A673 (cell line): ENCODE measurements at regions not wholly inside any gene's neighbourhood (a gene's known extent, or its start where the extent isn't known, plus 50 kb on each side); places are given as distances from the start of the nearest gene placed in this dataset.

Source experiments
- BruUV-seq: library from RNA; stranded (reverse); fragments of 400-500 nt; replicated peaks from 2 replicates; lab custom pipeline; 2021; lab: Mats Ljungman, UMichigan
- CTCF ChIA-PET: fragments of 300-600 bp; sonication (Branson Sonifier 250); formaldehyde crosslinking; loops from one replicate; lab custom pipeline; 2022; ENCODE audit warnings: antibody characterized with exemption; lab: Charles Lee
- POLR2A ChIA-PET: fragments of 300-600 bp; sonication (Branson Sonifier 250); formaldehyde crosslinking; loops from one replicate; lab custom pipeline; 2022; ENCODE audit warnings: antibody characterized with exemption; ENCODE audit not compliant: low non-redundant PET; lab: Charles Lee
- DNase-seq: peaks from one replicate; pipeline ENCODE4 v3.0.0-alpha.2; 2015; ENCODE audit warnings: low spot score
- H3K27ac ChIP-seq: fragments of 200-600 bp; sonication (generic); 2 replicates; pipeline ENCODE4 v1.5.1; 2016; ENCODE audit warnings: mixed run types, low read depth, mild to moderate bottlenecking, mixed read lengths, antibody characterized with exemption, low read length; ENCODE audit not compliant: poor library complexity, severe bottlenecking
- H3K27me3 ChIP-seq: fragments of 200-600 bp; sonication (generic); replicated peaks from 2 replicates; pipeline ENCODE4 v1.6.1; 2017; ENCODE audit warnings: mixed run types, low read depth, mild to moderate bottlenecking, mixed read lengths, antibody characterized with exemption, low read length; ENCODE audit not compliant: insufficient read depth, poor library complexity
- H3K36me3 ChIP-seq: fragments of 200-600 bp; sonication (generic); 2 replicates; pipeline ENCODE4 v1.6.1; 2016; ENCODE audit warnings: mixed run types, mild to moderate bottlenecking, mixed read lengths, antibody characterized with exemption, low read length; ENCODE audit not compliant: insufficient read depth, poor library complexity, severe bottlenecking
- H3K4me1 ChIP-seq: fragments of 200-600 bp; sonication (generic); 2 replicates; pipeline ENCODE4 v1.6.1; 2017; ENCODE audit warnings: mixed run types, mild to moderate bottlenecking, mixed read lengths, antibody characterized with exemption, low read length; ENCODE audit not compliant: insufficient read depth, poor library complexity, severe bottlenecking
- H3K4me3 ChIP-seq: fragments of 200-600 bp; sonication (generic); 2 replicates; pipeline ENCODE4 v1.5.1; 2016; ENCODE audit warnings: low read depth, mixed run types, mild to moderate bottlenecking, mixed read lengths, low read length; ENCODE audit not compliant: poor library complexity, severe bottlenecking
- H3K9me3 ChIP-seq: fragments of 200-600 bp; sonication (generic); 2 replicates; pipeline ENCODE4 v1.6.1; 2016; ENCODE audit warnings: mixed run types, low read depth, mild to moderate bottlenecking, mixed read lengths, antibody characterized with exemption, low read length; ENCODE audit not compliant: poor library complexity, severe bottlenecking
- CTCF ChIP-seq: fragments of 300-800, 200-600 bp; sonication (generic); conservative IDR thresholded peaks from 2 replicates; pipeline ENCODE4 v1.5.1; 2017; ENCODE audit warnings: low read depth, mild to moderate bottlenecking, antibody characterized with exemption, low read length, moderate library complexity, mixed read lengths
- EZH2 ChIP-seq: fragments of 200-600 bp; sonication (generic); IDR thresholded peaks from 2 replicates; pipeline ENCODE4 v1.6.1; 2017; ENCODE audit warnings: borderline replicate concordance, low read depth, mild to moderate bottlenecking, mixed read lengths, antibody characterized with exemption, low read length; ENCODE audit not compliant: poor library complexity, severe bottlenecking
- intact Hi-C: fragments of 100-400 bp; cut with micrococcal nuclease; formaldehyde crosslinking; loops from one replicate; pipeline ENCODE4 v1.10.0; 2022; ENCODE audit not compliant: unreplicated experiment

- Histone ChIP-seq H3K27ac (no peak overlapping the region), H3K4me1 (no peaks in the 10 kb centered on the region), H3K4me3 (no peak overlapping the region), H3K9me3 (no peaks in the 10 kb centered on the region), H3K27me3 (no peaks in the 10 kb centered on the region), H3K36me3 (no peaks in the 10 kb centered on the region)
- ChIA-PET CTCF (no interaction called here), POLR2A (interaction anchor here (0.6 kb wide), 1 partner anchor 433 kb away, joined by 3 read pairs; no protein-coding TSS in a partner anchor)
- BruUV-seq = no TSS peak
- TF ChIP-seq CTCF = no peak
- TF ChIP-seq EZH2 = no peak
- DNase-seq = no peak
- intact Hi-C loops = no loop called here
Measured at GRCh38 chr2:12269041-12269972, 447.4 kb upstream of the TRIB2 start.

GRCh38 chr2:12270876-12271588 lies 445.7 kb upstream of the TRIB2 start:
- no peaks in the 10 kb centered on the region for H3K27me3 ChIP-seq
- H3K27ac ChIP-seq = no peak overlapping the region
- no peaks in the 10 kb centered on the region for H3K9me3 ChIP-seq
- TF ChIP-seq EZH2 (no peak), CTCF (no peak)
- H3K4me3 ChIP-seq = no peak overlapping the region
- POLR2A ChIA-PET = no interaction called here
- BruUV-seq = no TSS peak
- CTCF ChIA-PET = no interaction called here
- H3K4me1 ChIP-seq = no peaks in the 10 kb centered on the region
- no peak for DNase-seq
- intact Hi-C loops = no loop called here
- H3K36me3 ChIP-seq = no peaks in the 10 kb centered on the region

- TF ChIP-seq EZH2 = no peak
- no peak for TF ChIP-seq CTCF
- H3K27ac ChIP-seq = no peak overlapping the region
- no TSS peak for BruUV-seq
- H3K4me3 ChIP-seq = no peak overlapping the region
- DNase-seq = no peak
- no peaks in the 10 kb centered on the region for H3K9me3 ChIP-seq
- ChIA-PET CTCF (no interaction called here), POLR2A (no interaction called here)
- no peaks in the 10 kb centered on the region for H3K4me1 ChIP-seq
- no peaks in the 10 kb centered on the region for H3K36me3 ChIP-seq
- intact Hi-C loops = no loop called here
- H3K27me3 ChIP-seq = no peaks in the 10 kb centered on the region
Measured at GRCh38 chr2:12271589-12271984, 445.1 kb upstream of the TRIB2 start.
